T47D (cell line): ENCODE measurements at regions not wholly inside any gene's neighbourhood (a gene's known extent, or its start where the extent isn't known, plus 50 kb on each side); places are given as distances from the start of the nearest gene placed in this dataset.

Source experiments
- DNase-seq, 2 experiments: peaks; one replicate each; pipeline versions ENCODE4 v3.0.0 to v3.0.0-alpha.2; 2011 to 2012; ENCODE audit warnings: low read depth in 1 of 2, low spot score in 1 of 2
- JUND ChIP-seq: IDR thresholded peaks from 2 replicates; pipeline ENCODE4 v1.6.1; 2012; ENCODE audit warnings: low read depth
- in situ Hi-C: cut with HindIII; loops from 2 replicates; pipeline ENCODE4 v1.10.0; 2016; ENCODE audit warnings: low sequenced_read_pairs, low pct_unique_long_range_greater_than_20kb

GRCh38 chr2:35562488-35562887 is 793.1 kb upstream of the CRIM1 start:
- in situ Hi-C loops, result no loop called here
- DNase-seq, result no peak
- no peak for TF ChIP-seq JUND

GRCh38 chr2:35548171-35548570 is 807.4 kb upstream of the CRIM1 start:
- DNase-seq, result peak in 1 of 2 experiments; percentile 26
- in situ Hi-C loops, result no loop called here
- no peak for TF ChIP-seq JUND

- DNase-seq, result no peak
- in situ Hi-C loops, result no loop called here
- TF ChIP-seq JUND, result no peak
Observed at GRCh38 chr2:35545301-35545700, 810.3 kb upstream of the CRIM1 start.

- DNase-seq, result no peak
- TF ChIP-seq JUND, result no peak
- in situ Hi-C loops, result no loop called here
Observed at GRCh38 chr2:35538796-35539195, 816.8 kb upstream of the CRIM1 start.

GRCh38 chr2:35530615-35531135 is 824.9 kb upstream of the CRIM1 start:
- TF ChIP-seq JUND, result no peak
- in situ Hi-C loops, result no loop called here
- DNase-seq, result no peak

- in situ Hi-C loops, result no loop called here
- TF ChIP-seq JUND, result no peak
- peak in 1 of 2 experiments; percentile 49 for DNase-seq
Observed at GRCh38 chr2:35526741-35527140, 828.8 kb upstream of the CRIM1 start.

GRCh38 chr2:35522450-35522849 is 833.1 kb upstream of the CRIM1 start:
- TF ChIP-seq JUND, result no peak
- in situ Hi-C loops, result no loop called here
- no peak for DNase-seq

- DNase-seq, result no peak
- no peak for TF ChIP-seq JUND
- in situ Hi-C loops, result no loop called here
Observed at GRCh38 chr2:35510636-35511035, 844.9 kb upstream of the CRIM1 start.

- in situ Hi-C loops, result no loop called here
Observed at GRCh38 chr2:35508601-35509000, 847.0 kb upstream of the CRIM1 start.

GRCh38 chr2:35504419-35504818 is 851.2 kb upstream of the CRIM1 start:
- no peak for DNase-seq
- TF ChIP-seq JUND, result no peak

More at GRCh38 chr2:35508601-35509000, 847.0 kb upstream of the CRIM1 start:
- DNase-seq, result no peak
- no peak for TF ChIP-seq JUND

GRCh38 chr2:35503738-35504199 is 851.8 kb upstream of the CRIM1 start:
- in situ Hi-C loops, result no loop called here
- TF ChIP-seq JUND, result no peak
- DNase-seq, result no peak

More at GRCh38 chr2:35504419-35504818, 851.2 kb upstream of the CRIM1 start:
- in situ Hi-C loops, result no loop called here

GRCh38 chr2:35503311-35503710 is 852.3 kb upstream of the CRIM1 start:
- TF ChIP-seq JUND, result no peak
- in situ Hi-C loops, result no loop called here
- no peak for DNase-seq

- DNase-seq, result no peak
- no peak for TF ChIP-seq JUND
- in situ Hi-C loops, result no loop called here
Observed at GRCh38 chr2:35501076-35501475, 854.5 kb upstream of the CRIM1 start.

GRCh38 chr2:35496022-35496421 is 859.6 kb upstream of the CRIM1 start:
- DNase-seq, result no peak
- in situ Hi-C loops, result no loop called here
- no peak for TF ChIP-seq JUND
